GM12878 (cell line): ENCODE measurements at regions not wholly inside any gene's neighbourhood (a gene's known extent, or its start where the extent isn't known, plus 50 kb on each side); places are given as distances from the start of the nearest gene placed in this dataset.
A peak's percentile ranks its signal among the peaks of the same experiment; 100 is the strongest.

Source experiments
- ATAC-seq: fragments of 200-7000 bp; cut with Tn5 transposase; 3 replicates; pipeline ENCODE4 v1.9.1; 2020; ENCODE audit warnings: mild to moderate bottlenecking, moderate library complexity
- BruUV-seq: library from RNA; stranded (reverse); fragments of 400-500 nt; replicated peaks from 2 replicates; lab custom pipeline; 2021; lab: Mats Ljungman, UMichigan
- CTCF ChIA-PET: fragments of 300-600 bp; sonication (Branson Sonifier 250); formaldehyde crosslinking; extraction: SDS; loops from one replicate; lab custom pipeline; 2021; ENCODE audit warnings: inconsistent platforms; lab: Yijun Ruan, JAX
- POLR2A ChIA-PET: fragments of 350-600 bp; formaldehyde crosslinking; extraction: SDS; loops from one replicate; lab custom pipeline; 2021; ENCODE audit warnings: inconsistent platforms; lab: Charles Lee
- RAD21 ChIA-PET: fragments of 300-600 bp; sonication (Branson Sonifier 250); formaldehyde crosslinking; loops from one replicate; lab custom pipeline; 2023; ENCODE audit warnings: antibody characterized with exemption; ENCODE audit not compliant: unreplicated experiment; lab: Charles Lee
- SMC1A ChIA-PET: fragments of 300-600 bp; sonication (Branson Sonifier 250); formaldehyde crosslinking; loops from one replicate; lab custom pipeline; 2023; ENCODE audit not compliant: unreplicated experiment, uncharacterized antibody; lab: Charles Lee
- DNase-seq: peaks from one replicate; pipeline ENCODE4 v3.0.0-alpha.2; 2011; ENCODE audit warnings: low read depth, low spot score
- FAIRE-seq: peaks from 3 replicates; lab custom pipeline; 2011; peaks lifted over from hg19 to GRCh38; lab: Jason Lieb, UNC
- H2AFZ ChIP-seq: 2 replicates; pipeline ENCODE4 v1.6.0; 2011; ENCODE audit warnings: low read depth, low read length, control low read depth; ENCODE audit not compliant: control insufficient read depth
- H3K27ac ChIP-seq: 2 replicates; pipeline ENCODE4 v1.5.1; 2011; ENCODE audit warnings: control low read depth; ENCODE audit not compliant: control insufficient read depth, insufficient read depth
- H3K27me3 ChIP-seq, 2 experiments: replicated peaks in 1 of 2; 2 replicates each; pipeline versions ENCODE4 v1.6.0 to v1.6.1; 2011; ENCODE audit warnings: low read length in 1 of 2; ENCODE audit not compliant: control insufficient read depth in 2 of 2, insufficient read depth in 2 of 2
- H3K36me3 ChIP-seq, 2 experiments: 2 replicates each; pipeline ENCODE4 v1.5.1; 2011; ENCODE audit warnings: low read length in 1 of 2; ENCODE audit not compliant: control insufficient read depth in 2 of 2, insufficient read depth in 2 of 2
- H3K4me1 ChIP-seq: 2 replicates; pipeline ENCODE4 v1.6.1; 2011; ENCODE audit warnings: mild to moderate bottlenecking, low read length, moderate library complexity, mixed read lengths; ENCODE audit not compliant: control insufficient read depth, insufficient read depth
- H3K4me2 ChIP-seq: 2 replicates; pipeline ENCODE4 v1.6.0; 2011; ENCODE audit warnings: control low read depth; ENCODE audit not compliant: control insufficient read depth, insufficient read depth
- H3K4me3 ChIP-seq: fragments of 200-600 bp; sonication (generic); 2 replicates; pipeline ENCODE4 v1.5.1; 2016
- H3K79me2 ChIP-seq: 2 replicates; pipeline ENCODE4 v1.6.0; 2011; ENCODE audit warnings: low read length; ENCODE audit not compliant: control insufficient read depth, insufficient read depth
- H3K9ac ChIP-seq: 2 replicates; pipeline ENCODE4 v1.8.0; 2011; ENCODE audit warnings: low read length, control low read depth, mixed read lengths; ENCODE audit not compliant: control insufficient read depth, insufficient read depth
- H3K9me3 ChIP-seq: replicated peaks from 3 replicates; pipeline ENCODE4 v1.5.1; 2011; ENCODE audit warnings: mild to moderate bottlenecking, low read length; ENCODE audit not compliant: control insufficient read depth, insufficient read depth
- H4K20me1 ChIP-seq: 2 replicates; pipeline ENCODE4 v1.6.0; 2011; ENCODE audit not compliant: control insufficient read depth, insufficient read depth
- BCL11A ChIP-seq: IDR thresholded peaks from 2 replicates; pipeline ENCODE4 v1.6.1; 2011; ENCODE audit warnings: low read depth, low read length
- BHLHE40 ChIP-seq, 2 experiments: fragments of 450-650 bp in 1 of 2; IDR thresholded peaks; 2 replicates each; pipeline ENCODE4 v1.6.1; 2011 to 2017; ENCODE audit warnings: low read depth in 2 of 2, borderline replicate concordance in 1 of 2, improper control_type of control experiment in 1 of 2, low read length in 1 of 2, mild to moderate bottlenecking in 1 of 2
- DPF2 ChIP-seq: fragments of 450-650 bp; IDR thresholded peaks from 2 replicates; pipeline ENCODE4 v1.6.1; 2017; ENCODE audit warnings: mild to moderate bottlenecking
- IKZF1 ChIP-seq: fragments of 450-650 bp; conservative IDR thresholded peaks from 2 replicates; pipeline ENCODE4 v1.6.1; 2017; ENCODE audit warnings: antibody characterized with exemption, mild to moderate bottlenecking
- MXI1 ChIP-seq: fragments of 150-350 bp; IDR thresholded peaks from 2 replicates; pipeline ENCODE4 v1.6.1; 2011; ENCODE audit warnings: low read depth, mild to moderate bottlenecking, inconsistent platforms, low read length, improper control_type of control experiment
- NR2F1 ChIP-seq: fragments of 450-650 bp; conservative IDR thresholded peaks from 2 replicates; pipeline ENCODE4 v1.6.1; 2017; ENCODE audit warnings: mild to moderate bottlenecking
- PAX5 ChIP-seq: IDR thresholded peaks from 2 replicates; pipeline ENCODE4 v1.6.1; 2011; ENCODE audit warnings: low read depth, low read length, borderline replicate concordance
- RUNX3 ChIP-seq: IDR thresholded peaks from 2 replicates; pipeline ENCODE4 v1.6.1; 2012; ENCODE audit warnings: low read length, inconsistent platforms
- SMC3 ChIP-seq: IDR thresholded peaks from 2 replicates; pipeline ENCODE4 v1.6.1; 2011; ENCODE audit warnings: low read length, improper control_type of control experiment, borderline replicate concordance
- SPI1 ChIP-seq: IDR thresholded peaks from 2 replicates; pipeline ENCODE4 v1.6.1; 2011; ENCODE audit warnings: low read depth, mild to moderate bottlenecking, low read length, moderate library complexity, borderline replicate concordance; ENCODE audit not compliant: insufficient read depth
- WGBS: methylation state at CpG from one replicate; pipeline ENCODE4 v1.1.6; 2016; ENCODE audit warnings: low lambda C conversion rate; ENCODE audit not compliant: insufficient replicate concordance, insufficient coverage; ENCODE audit errors: missing lambda C conversion rate; 5-methylcytosine and 5-hydroxymethylcytosine counted together
- in situ Hi-C: fragments of 300-500 bp; cut with MboI; formaldehyde crosslinking; loops from 9 replicates; pipeline ENCODE4 v1.14.3; 2018; ENCODE audit warnings: mixed read lengths
- intact Hi-C: fragments of 100-400 bp; cut with micrococcal nuclease; formaldehyde crosslinking; loops from one replicate; pipeline ENCODE4 v1.14.2; 2022; ENCODE audit not compliant: unreplicated experiment

DNA sequence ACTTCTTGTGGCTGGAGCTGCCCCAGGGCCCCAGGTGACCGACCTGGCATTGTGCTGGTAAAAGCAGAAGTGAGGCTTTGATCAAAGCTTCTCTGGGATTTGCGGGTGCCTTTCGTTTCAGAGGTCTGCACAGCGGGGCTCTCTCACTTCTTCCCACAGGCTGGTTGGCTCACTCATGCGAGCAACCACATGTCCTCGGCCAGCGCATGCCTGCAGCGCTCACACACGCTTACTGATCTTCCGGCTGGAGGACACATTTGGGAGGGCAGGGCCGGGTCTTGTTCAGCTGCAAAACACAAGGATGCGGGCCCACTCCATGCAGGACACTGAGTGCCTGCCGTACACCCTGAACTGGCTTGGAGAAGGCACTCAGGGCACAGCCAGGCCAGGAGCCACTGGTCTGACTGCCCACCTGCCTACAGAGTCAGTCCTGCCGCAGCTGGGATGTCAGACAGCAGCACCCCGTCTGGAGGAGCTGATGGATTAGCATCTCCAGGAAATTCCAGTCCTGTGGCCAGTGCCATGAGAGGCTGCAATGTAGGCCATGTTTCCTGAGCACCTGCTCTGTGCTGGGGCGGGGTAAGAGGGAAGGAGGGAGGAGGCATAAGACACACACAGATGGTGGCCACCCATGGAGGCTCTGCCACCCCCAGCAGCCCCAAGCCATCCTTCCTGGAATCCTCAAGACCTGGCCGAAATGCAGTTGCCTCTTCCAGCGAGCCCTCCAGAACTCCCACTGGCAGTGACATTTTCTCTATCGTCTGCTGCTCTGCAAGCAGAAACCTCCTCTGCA is 1383.2 kb downstream of the BRD1 start:
- Histone ChIP-seq H3K27ac (no peak overlapping the region), H3K4me3 (no peak overlapping the region), H3K9ac (no peak overlapping the region), H3K9me3 (peaks cover 2% of the 10 kb centered on the region; the same call in 1 of the 3 replicates), H2AFZ (no peak overlapping the region), H3K4me1 (no peaks in the 10 kb centered on the region), H3K36me3 (no peaks in the 10 kb centered on the region), H3K27me3 (no peaks in the 10 kb centered on the region)
- intact Hi-C loops: no loop called here
- ChIA-PET POLR2A (no interaction called here), RAD21 (no interaction called here), CTCF (no interaction called here)
- no TSS peak for BruUV-seq
- DNase-seq: peak; percentile 44
- ATAC-seq: peak; percentile 54
- 12% methylated on average over 19 of the region's 19 CpGs for WGBS
- in situ Hi-C loops: loop anchor here (5.0 kb wide), 1 partner anchor 32 kb away; no protein-coding TSS in a partner anchor
- TF ChIP-seq MXI1 (no peak), DPF2 (0 out of 2 replicates have a peak, but pooled peaks have one; percentile 27), NR2F1 (0 out of 2 replicates have a peak, but pooled peaks have one; percentile 29), SMC3 (no peak), RUNX3 (peak; percentile 18; the same call in 1 of the 2 replicates), PAX5 (peak; percentile 68; the same call in 1 of the 2 replicates), IKZF1 (0 out of 2 replicates have a peak, but pooled peaks have one; percentile 32), BCL11A (peak; percentile 26; the same call in 1 of the 2 replicates), BHLHE40 (IDR thresholded peaks at IDR 0.05; ENCODE audit: borderline replicate concordance in 1 of 2, low read depth in 2 of 2, low read length in 1 of 2) (peak in 1 of 2 experiments; percentile 30; a peak in 1 of 4 replicates), SPI1 (peak; percentile 79)
- TF ChIP-seq, all 136 proteins: peak for 8
- SMC1A ChIA-PET: no interaction called here
- H3K4me2 ChIP-seq: no peak overlapping the region
- FAIRE-seq: no peak
- H3K79me2 ChIP-seq: no peaks in the 10 kb centered on the region
- no peaks in the 10 kb centered on the region for H4K20me1 ChIP-seq
